HepG2 (cell line): ENCODE measurements at regions not wholly inside any gene's neighbourhood (a gene's known extent, or its start where the extent isn't known, plus 50 kb on each side); places are given as distances from the start of the nearest gene placed in this dataset.

Source experiments
- ATAC-seq: fragments of 200-7000 bp; cut with Tn5 transposase; 3 replicates; pipeline ENCODE4 v1.9.1; 2020; ENCODE audit warnings: mild to moderate bottlenecking, moderate library complexity
- BruUV-seq: library from RNA; stranded (reverse); fragments of 400-500 nt; replicated peaks from 2 replicates; lab custom pipeline; 2021; lab: Mats Ljungman, UMichigan
- CTCF ChIA-PET: fragments of 300-600 bp; formaldehyde crosslinking; extraction: SDS; loops from one replicate; lab custom pipeline; 2021; ENCODE audit warnings: low total read pairs, inconsistent platforms, low intra/inter-chr PET ratio; lab: Yijun Ruan, JAX
- POLR2A ChIA-PET: fragments of 350-600 bp; sonication (Branson Sonifier 250); formaldehyde crosslinking; loops from one replicate; lab custom pipeline; 2020; ENCODE audit warnings: antibody characterized with exemption, inconsistent platforms; lab: Yijun Ruan, JAX
- DNase-seq: peaks from one replicate; pipeline ENCODE4 v3.0.0-alpha.2; 2015; ENCODE audit warnings: low spot score
- FAIRE-seq: peaks from 3 replicates; lab custom pipeline; 2011; peaks lifted over from hg19 to GRCh38; lab: Jason Lieb, UNC
- H2AFZ ChIP-seq: one replicate; pipeline ENCODE4 v1.6.1; 2011; ENCODE audit warnings: low read length, inconsistent platforms
- H3K27ac ChIP-seq: fragments of 300-600 bp; 3 replicates; pipeline ENCODE4 v1.8.0; 2011; ENCODE audit warnings: mixed run types, mild to moderate bottlenecking, mixed read lengths, low read length, inconsistent platforms; ENCODE audit not compliant: insufficient read depth; ENCODE audit errors: extremely low read length
- H3K27me3 ChIP-seq, 2 experiments: fragments of 200-600 bp in 1 of 2; 2 replicates in 1 of 2; 3 replicates in 1 of 2; pipeline versions ENCODE4 v1.6.0 to v1.8.0; 2011; ENCODE audit warnings: low read length in 2 of 2, mild to moderate bottlenecking in 2 of 2, moderate library complexity in 2 of 2, inconsistent platforms in 1 of 2; ENCODE audit not compliant: insufficient read depth in 2 of 2, control insufficient read depth in 1 of 2
- H3K36me3 ChIP-seq, 2 experiments: fragments of 200-600 bp in 1 of 2; replicated peaks in 1 of 2; 2 replicates in 1 of 2; 3 replicates in 1 of 2; pipeline versions ENCODE4 v1.5.1 to v1.8.0; 2011; ENCODE audit warnings: low read length in 2 of 2, inconsistent platforms in 1 of 2; ENCODE audit not compliant: insufficient read depth in 2 of 2, control insufficient read depth in 1 of 2
- H3K4me1 ChIP-seq: 2 replicates; pipeline ENCODE4 v1.5.1; 2012; ENCODE audit warnings: low read length, inconsistent platforms; ENCODE audit not compliant: insufficient read depth
- H3K4me2 ChIP-seq: 2 replicates; pipeline ENCODE4 v1.6.0; 2011; ENCODE audit warnings: low read depth, low read length, inconsistent platforms
- H3K4me3 ChIP-seq, 3 experiments: fragments of 200-600 bp in 1 of 3; sonication (generic), shearing (Covaris generic) in 1 of 3; replicated peaks in 1 of 3; 2 replicates each; pipeline ENCODE4 v1.5.1; 2011 to 2016; ENCODE audit warnings: low read length in 3 of 3, inconsistent platforms in 2 of 3, low read depth in 2 of 3, mild to moderate bottlenecking in 2 of 3, control low read depth in 1 of 3, mixed read lengths in 1 of 3; ENCODE audit not compliant: insufficient read depth in 1 of 3
- H3K79me2 ChIP-seq: one replicate; pipeline ENCODE4 v1.6.1; 2011; ENCODE audit warnings: low read length, inconsistent platforms; ENCODE audit not compliant: insufficient read depth
- H3K9ac ChIP-seq: 2 replicates; pipeline ENCODE4 v1.6.0; 2011; ENCODE audit warnings: mild to moderate bottlenecking, low read depth, low read length, inconsistent platforms; ENCODE audit not compliant: insufficient read depth
- H3K9me3 ChIP-seq: 2 replicates; pipeline ENCODE4 v1.5.1; 2012; ENCODE audit warnings: mild to moderate bottlenecking, low read length
- H4K20me1 ChIP-seq: 2 replicates; pipeline ENCODE4 v1.6.0; 2011; ENCODE audit warnings: inconsistent platforms, mild to moderate bottlenecking, low read length, moderate library complexity; ENCODE audit not compliant: insufficient read depth
- ERF ChIP-seq: IDR thresholded peaks from 2 replicates; pipeline ENCODE4 v1.6.1; 2018; ENCODE audit warnings: missing biosample characterization, missing genetic modification reagents
- HOXA9 ChIP-seq: sonication (generic); formaldehyde crosslinking; IDR thresholded peaks from 2 replicates; pipeline ENCODE4 v1.8.1; 2022; ENCODE audit warnings: missing genetic modification reagents, mild to moderate bottlenecking, moderate library complexity, borderline replicate concordance
- PLSCR1 ChIP-seq: sonication (generic); formaldehyde crosslinking; IDR thresholded peaks from 2 replicates; pipeline ENCODE4 v1.5.0; 2020; ENCODE audit warnings: missing genetic modification reagents, mild to moderate bottlenecking, borderline replicate concordance
- SETDB1 ChIP-seq: sonication (generic); formaldehyde crosslinking; IDR thresholded peaks from 2 replicates; pipeline ENCODE4 v1.5.1; 2020; ENCODE audit warnings: missing genetic modification reagents, mild to moderate bottlenecking, borderline replicate concordance
- SMYD3 ChIP-seq: sonication (generic); formaldehyde crosslinking; IDR thresholded peaks from 2 replicates; pipeline ENCODE4 v1.8.1; 2023; ENCODE audit warnings: mild to moderate bottlenecking, missing genetic modification reagents
- TCF7L2 ChIP-seq: IDR thresholded peaks from 2 replicates; pipeline ENCODE4 v1.6.1; 2011; ENCODE audit warnings: mild to moderate bottlenecking, low read depth, low read length, moderate library complexity
- TRIM24 ChIP-seq: sonication (generic); formaldehyde crosslinking; IDR thresholded peaks from 2 replicates; pipeline ENCODE4 v1.8.0; 2022; ENCODE audit warnings: mild to moderate bottlenecking, missing genetic modification reagents
- WIZ ChIP-seq: sonication (generic); formaldehyde crosslinking; IDR thresholded peaks from 2 replicates; pipeline ENCODE4 v1.5.1; 2020; ENCODE audit warnings: mild to moderate bottlenecking, missing genetic modification reagents
- ZBTB14 ChIP-seq: sonication (generic); formaldehyde crosslinking; IDR thresholded peaks from 2 replicates; pipeline ENCODE4 v1.4.0; 2020; ENCODE audit warnings: missing genetic modification reagents
- ZNF260 ChIP-seq: sonication (generic); formaldehyde crosslinking; IDR thresholded peaks from 2 replicates; pipeline ENCODE4 v1.4.0; 2020; ENCODE audit warnings: missing genetic modification reagents, low read depth, mild to moderate bottlenecking, borderline replicate concordance
- ZNF282 ChIP-seq: fragments of 450-650 bp; IDR thresholded peaks from 2 replicates; pipeline ENCODE4 v1.6.1; 2018; ENCODE audit not compliant: partially characterized antibody
- WGBS: methylation state at CpG from one replicate; pipeline ENCODE4 v1.1.6; 2017; ENCODE audit warnings: low lambda C conversion rate; 5-methylcytosine and 5-hydroxymethylcytosine counted together
- in situ Hi-C: cut with HindIII; loops from 2 replicates; pipeline ENCODE4 v1.10.0; 2017; ENCODE audit warnings: low pct_unique_long_range_greater_than_20kb; ENCODE audit not compliant: extremely low pct_ligation_motif_present
- intact Hi-C: fragments of 100-400 bp; cut with micrococcal nuclease; formaldehyde crosslinking; loops from one replicate; pipeline ENCODE4 v1.10.0; 2022; ENCODE audit not compliant: unreplicated experiment
- TF ChIP-seq, protein P1 (sequence below): sonication (generic); formaldehyde crosslinking; IDR thresholded peaks from 2 replicates; pipeline ENCODE4 v1.8.0; 2022; ENCODE audit warnings: mild to moderate bottlenecking, missing genetic modification reagents
- TF ChIP-seq, protein P2 (sequence below): IDR thresholded peaks from 2 replicates; pipeline ENCODE4 v1.6.1; 2012; ENCODE audit warnings: inconsistent platforms
- TF ChIP-seq, protein P3 (sequence below): sonication (generic); formaldehyde crosslinking; IDR thresholded peaks from 2 replicates; pipeline ENCODE4 v1.4.0; 2020; ENCODE audit warnings: mild to moderate bottlenecking, missing genetic modification reagents

- BruUV-seq = no TSS peak
These were observed 257.6 kb upstream of the TLE3 start for GRCh38 chr15:70355275-70355795.

More at GRCh38 chr15:70355275-70355795, 257.6 kb upstream of the TLE3 start:
- H3K79me2 ChIP-seq = no peaks in the 10 kb centered on the region
- in situ Hi-C loops = loop anchor here (10.0 kb wide), 1 partner anchor 881 kb away; no protein-coding TSS in a partner anchor
- FAIRE-seq (no peak), DNase-seq (no peak), ATAC-seq (peak; percentile 76)
- H4K20me1 ChIP-seq = no peaks in the 10 kb centered on the region
- no peak overlapping the region for H3K4me2 ChIP-seq
- H3K36me3 ChIP-seq = no peaks in the 10 kb centered on the region
- 26% methylated on average over 5 of the region's 5 CpGs for WGBS
- peaks cover 1 to 8% of the 10 kb centered on the region in 2 experiments; a peak in 4 of 5 replicates for H3K27me3 ChIP-seq
- ChIA-PET POLR2A (no interaction called here), CTCF (no interaction called here)
- no peak overlapping the region for H3K27ac ChIP-seq
- H3K9me3 ChIP-seq = no peaks in the 10 kb centered on the region
- H3K9ac ChIP-seq = no peak overlapping the region
- no peaks in the 10 kb centered on the region for H3K4me1 ChIP-seq
- TF ChIP-seq SMYD3 (CRISPR knock-in tag) = no peak
- no peak for TF ChIP-seq ZBTB14 (CRISPR knock-in tag)
- TF ChIP-seq SETDB1 (CRISPR knock-in tag) = no peak
- TF ChIP-seq, protein P1, sequence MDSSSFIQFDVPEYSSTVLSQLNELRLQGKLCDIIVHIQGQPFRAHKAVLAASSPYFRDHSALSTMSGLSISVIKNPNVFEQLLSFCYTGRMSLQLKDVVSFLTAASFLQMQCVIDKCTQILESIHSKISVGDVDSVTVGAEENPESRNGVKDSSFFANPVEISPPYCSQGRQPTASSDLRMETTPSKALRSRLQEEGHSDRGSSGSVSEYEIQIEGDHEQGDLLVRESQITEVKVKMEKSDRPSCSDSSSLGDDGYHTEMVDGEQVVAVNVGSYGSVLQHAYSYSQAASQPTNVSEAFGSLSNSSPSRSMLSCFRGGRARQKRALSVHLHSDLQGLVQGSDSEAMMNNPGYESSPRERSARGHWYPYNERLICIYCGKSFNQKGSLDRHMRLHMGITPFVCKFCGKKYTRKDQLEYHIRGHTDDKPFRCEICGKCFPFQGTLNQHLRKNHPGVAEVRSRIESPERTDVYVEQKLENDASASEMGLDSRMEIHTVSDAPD (CRISPR knock-in tag) = no peak
- TF ChIP-seq WIZ (CRISPR knock-in tag) = no peak
- no peak for TF ChIP-seq HOXA9 (CRISPR knock-in tag)
- TF ChIP-seq PLSCR1 (CRISPR knock-in tag) = no peak
- TF ChIP-seq, protein P2, sequence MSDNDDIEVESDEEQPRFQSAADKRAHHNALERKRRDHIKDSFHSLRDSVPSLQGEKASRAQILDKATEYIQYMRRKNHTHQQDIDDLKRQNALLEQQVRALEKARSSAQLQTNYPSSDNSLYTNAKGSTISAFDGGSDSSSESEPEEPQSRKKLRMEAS = no peak
- TF ChIP-seq TRIM24 (CRISPR knock-in tag) = no peak
- TF ChIP-seq TCF7L2 = no peak
- TF ChIP-seq, protein P3, sequence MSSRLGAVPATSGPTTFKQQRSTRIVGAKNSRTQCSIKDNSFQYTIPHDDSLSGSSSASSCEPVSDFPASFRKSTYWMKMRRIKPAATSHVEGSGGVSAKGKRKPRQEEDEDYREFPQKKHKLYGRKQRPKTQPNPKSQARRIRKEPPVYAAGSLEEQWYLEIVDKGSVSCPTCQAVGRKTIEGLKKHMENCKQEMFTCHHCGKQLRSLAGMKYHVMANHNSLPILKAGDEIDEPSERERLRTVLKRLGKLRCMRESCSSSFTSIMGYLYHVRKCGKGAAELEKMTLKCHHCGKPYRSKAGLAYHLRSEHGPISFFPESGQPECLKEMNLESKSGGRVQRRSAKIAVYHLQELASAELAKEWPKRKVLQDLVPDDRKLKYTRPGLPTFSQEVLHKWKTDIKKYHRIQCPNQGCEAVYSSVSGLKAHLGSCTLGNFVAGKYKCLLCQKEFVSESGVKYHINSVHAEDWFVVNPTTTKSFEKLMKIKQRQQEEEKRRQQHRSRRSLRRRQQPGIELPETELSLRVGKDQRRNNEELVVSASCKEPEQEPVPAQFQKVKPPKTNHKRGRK (CRISPR knock-in tag) = no peak
- no peak for TF ChIP-seq ZNF260 (CRISPR knock-in tag)
- TF ChIP-seq ERF (CRISPR knock-in tag) = no peak
- no peak for TF ChIP-seq ZNF282
- H3K4me3 ChIP-seq = no peak overlapping the region
- no peak overlapping the region for H2AFZ ChIP-seq
- intact Hi-C loops = no loop called here
